ENCODE measurements at regions not wholly inside any gene's neighbourhood (a gene's known extent, or its start where the extent isn't known, plus 50 kb on each side); places are given as distances from the start of the nearest gene placed in this dataset.

DNA sequence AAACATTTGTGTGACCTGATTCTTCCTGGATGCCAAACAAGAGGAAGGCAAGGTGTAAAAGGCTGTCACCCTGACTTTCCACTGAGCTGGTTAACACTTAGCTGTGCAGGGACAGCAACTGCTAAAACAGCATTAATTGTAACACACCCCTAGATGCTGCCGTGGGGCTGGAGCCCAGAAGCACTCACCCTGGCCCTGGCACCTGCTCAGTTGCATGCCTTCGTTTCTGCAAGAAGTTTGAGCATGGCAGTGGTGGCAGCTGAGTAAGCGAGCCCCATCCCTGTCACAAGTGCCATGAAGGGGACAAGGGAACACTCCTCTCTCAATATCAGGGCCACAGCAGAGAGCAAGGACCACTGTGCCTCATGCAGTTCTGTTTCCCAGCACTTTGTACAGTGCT is 330.2 kb downstream of the TMEM114 start:
- Mint-ChIP-seq H3K4me3 (ENCODE audit: unreplicated experiment) (no peak overlapping the region), H3K36me3 (ENCODE audit: low read depth, unreplicated experiment) (no peaks in the 10 kb centered on the region), H3K4me1 (ENCODE audit: unreplicated experiment) (no peaks in the 10 kb centered on the region), H3K9me3 (ENCODE audit: unreplicated experiment) (no peaks in the 10 kb centered on the region), H3K27ac (ENCODE audit: unreplicated experiment) (no peak overlapping the region), H3K27me3 (ENCODE audit: unreplicated experiment) (no peaks in the 10 kb centered on the region)
- TF ChIP-seq, protein P1, sequence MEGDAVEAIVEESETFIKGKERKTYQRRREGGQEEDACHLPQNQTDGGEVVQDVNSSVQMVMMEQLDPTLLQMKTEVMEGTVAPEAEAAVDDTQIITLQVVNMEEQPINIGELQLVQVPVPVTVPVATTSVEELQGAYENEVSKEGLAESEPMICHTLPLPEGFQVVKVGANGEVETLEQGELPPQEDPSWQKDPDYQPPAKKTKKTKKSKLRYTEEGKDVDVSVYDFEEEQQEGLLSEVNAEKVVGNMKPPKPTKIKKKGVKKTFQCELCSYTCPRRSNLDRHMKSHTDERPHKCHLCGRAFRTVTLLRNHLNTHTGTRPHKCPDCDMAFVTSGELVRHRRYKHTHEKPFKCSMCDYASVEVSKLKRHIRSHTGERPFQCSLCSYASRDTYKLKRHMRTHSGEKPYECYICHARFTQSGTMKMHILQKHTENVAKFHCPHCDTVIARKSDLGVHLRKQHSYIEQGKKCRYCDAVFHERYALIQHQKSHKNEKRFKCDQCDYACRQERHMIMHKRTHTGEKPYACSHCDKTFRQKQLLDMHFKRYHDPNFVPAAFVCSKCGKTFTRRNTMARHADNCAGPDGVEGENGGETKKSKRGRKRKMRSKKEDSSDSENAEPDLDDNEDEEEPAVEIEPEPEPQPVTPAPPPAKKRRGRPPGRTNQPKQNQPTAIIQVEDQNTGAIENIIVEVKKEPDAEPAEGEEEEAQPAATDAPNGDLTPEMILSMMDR (IDR thresholded peaks at IDR 0.05; ENCODE audit: unreplicated experiment), result no peak
- DNase-seq (ENCODE audit: low spot score), result no peak

DNA sequence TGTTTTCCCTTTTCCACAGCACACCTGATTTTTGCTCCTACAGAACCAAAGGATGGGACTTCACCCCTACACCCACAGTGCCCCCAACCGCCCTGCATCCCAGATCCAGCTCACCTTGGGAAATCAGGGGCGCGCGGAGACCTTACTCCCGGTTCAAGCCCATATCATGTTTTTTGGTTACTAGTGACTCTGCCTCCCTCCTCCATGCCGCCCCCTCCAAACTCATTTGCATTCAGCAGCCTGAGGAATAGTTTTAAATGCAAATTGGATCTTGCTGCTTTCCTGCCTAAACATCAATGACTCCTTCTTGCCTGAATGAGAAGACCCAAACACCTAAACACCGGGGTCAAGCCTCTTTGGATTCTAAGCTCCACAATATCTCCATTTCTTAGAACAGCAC is 331.8 kb downstream of the TMEM114 start:
- Mint-ChIP-seq H3K4me3 (ENCODE audit: unreplicated experiment) (no peak overlapping the region), H3K9me3 (ENCODE audit: unreplicated experiment) (no peaks in the 10 kb centered on the region), H3K4me1 (ENCODE audit: unreplicated experiment) (no peaks in the 10 kb centered on the region), H3K27ac (ENCODE audit: unreplicated experiment) (no peak overlapping the region), H3K36me3 (ENCODE audit: low read depth, unreplicated experiment) (no peaks in the 10 kb centered on the region), H3K27me3 (ENCODE audit: unreplicated experiment) (no peaks in the 10 kb centered on the region)
- DNase-seq (ENCODE audit: low spot score), result no peak
- TF ChIP-seq, protein P1 (IDR thresholded peaks at IDR 0.05; ENCODE audit: unreplicated experiment), result no peak

DNA sequence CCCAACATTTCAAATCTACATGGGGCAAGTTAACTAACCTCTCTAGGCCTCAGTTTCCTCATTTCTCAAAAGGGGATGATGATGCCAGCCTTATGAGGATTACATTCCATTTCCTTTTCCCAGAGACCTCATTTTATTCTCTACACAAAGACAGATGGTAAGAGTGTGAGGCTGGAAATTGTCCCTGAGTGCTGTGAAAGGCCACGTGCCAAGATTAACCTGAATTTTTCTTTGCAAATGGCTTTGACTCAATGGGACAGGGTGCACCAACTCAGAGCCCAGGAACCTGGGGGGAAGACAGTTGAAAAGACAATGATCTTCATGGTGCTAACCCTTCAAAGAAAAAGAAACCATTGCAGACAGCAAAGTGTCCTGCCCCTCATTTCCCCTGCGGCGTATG is 332.8 kb downstream of the TMEM114 start:
- Mint-ChIP-seq H3K4me1 (ENCODE audit: unreplicated experiment) (no peaks in the 10 kb centered on the region), H3K36me3 (ENCODE audit: low read depth, unreplicated experiment) (no peaks in the 10 kb centered on the region), H3K27me3 (ENCODE audit: unreplicated experiment) (no peaks in the 10 kb centered on the region), H3K9me3 (ENCODE audit: unreplicated experiment) (no peaks in the 10 kb centered on the region), H3K27ac (ENCODE audit: unreplicated experiment) (no peak overlapping the region), H3K4me3 (ENCODE audit: unreplicated experiment) (no peak overlapping the region)
- TF ChIP-seq, protein P1 (IDR thresholded peaks at IDR 0.05; ENCODE audit: unreplicated experiment), result no peak
- no peak for DNase-seq (ENCODE audit: low spot score)

DNA sequence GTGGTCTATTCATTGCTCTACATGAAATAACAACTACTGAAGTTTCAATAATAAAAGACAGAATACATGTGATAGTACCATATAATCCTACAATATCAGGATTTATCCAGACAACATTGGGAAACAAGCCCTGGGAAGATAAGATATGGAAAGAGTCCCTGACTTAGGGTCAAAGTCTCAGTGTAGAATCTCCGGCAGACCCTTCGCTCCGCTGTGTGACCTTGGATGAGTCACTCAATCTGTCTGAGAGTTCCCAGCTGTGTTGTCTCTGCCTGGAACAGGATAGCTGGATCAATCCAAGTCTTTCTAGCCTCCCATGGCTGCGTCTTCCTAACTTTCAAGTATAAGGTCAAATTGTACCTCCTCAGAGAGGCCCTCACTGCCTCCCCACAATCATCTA is 335.9 kb downstream of the TMEM114 start:
- H3K4me1 Mint-ChIP-seq (ENCODE audit: unreplicated experiment), result no peaks in the 10 kb centered on the region
- H3K9me3 Mint-ChIP-seq (ENCODE audit: unreplicated experiment), result no peaks in the 10 kb centered on the region
- TF ChIP-seq, protein P1 (IDR thresholded peaks at IDR 0.05; ENCODE audit: unreplicated experiment), result no peak
- H3K36me3 Mint-ChIP-seq (ENCODE audit: low read depth, unreplicated experiment), result no peaks in the 10 kb centered on the region
- no peak overlapping the region for H3K4me3 Mint-ChIP-seq (ENCODE audit: unreplicated experiment)
- no peak for DNase-seq (ENCODE audit: low spot score)
- no peak overlapping the region for H3K27ac Mint-ChIP-seq (ENCODE audit: unreplicated experiment)
- no peaks in the 10 kb centered on the region for H3K27me3 Mint-ChIP-seq (ENCODE audit: unreplicated experiment)

DNA sequence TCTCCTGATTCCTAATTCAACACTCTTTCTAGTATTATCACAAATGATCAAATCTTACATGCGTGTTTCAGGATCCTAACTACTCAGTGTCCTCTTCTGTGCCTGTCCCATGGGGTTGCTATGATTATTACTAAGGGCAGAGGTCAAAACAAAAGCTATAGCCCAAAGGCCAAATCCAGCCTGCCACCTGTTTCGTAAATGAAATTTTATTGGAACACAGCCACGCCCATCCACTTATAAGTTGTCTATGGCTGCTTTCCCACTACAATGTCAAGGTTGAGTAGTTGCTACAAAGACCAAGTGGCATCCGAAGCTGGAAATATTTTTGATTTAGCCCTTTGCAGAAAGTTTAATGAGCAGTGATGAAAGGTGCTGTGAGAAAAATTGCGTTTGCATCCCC is 336.6 kb downstream of the TMEM114 start:
- no peak overlapping the region for H3K27ac Mint-ChIP-seq (ENCODE audit: unreplicated experiment)
- no peaks in the 10 kb centered on the region for H3K4me1 Mint-ChIP-seq (ENCODE audit: unreplicated experiment)
- H3K27me3 Mint-ChIP-seq (ENCODE audit: unreplicated experiment), result peaks cover 1% of the 10 kb centered on the region
- TF ChIP-seq, protein P1 (IDR thresholded peaks at IDR 0.05; ENCODE audit: unreplicated experiment), result no peak
- no peaks in the 10 kb centered on the region for H3K36me3 Mint-ChIP-seq (ENCODE audit: low read depth, unreplicated experiment)
- H3K4me3 Mint-ChIP-seq (ENCODE audit: unreplicated experiment), result no peak overlapping the region
- no peak for DNase-seq (ENCODE audit: low spot score)
- no peaks in the 10 kb centered on the region for H3K9me3 Mint-ChIP-seq (ENCODE audit: unreplicated experiment)

Data from endothelial cell (in vitro differentiated cells).